ENCODE measurements at regions not wholly inside any gene's neighbourhood (a gene's known extent, or its start where the extent isn't known, plus 50 kb on each side); places are given as distances from the start of the nearest gene placed in this dataset.

DNA sequence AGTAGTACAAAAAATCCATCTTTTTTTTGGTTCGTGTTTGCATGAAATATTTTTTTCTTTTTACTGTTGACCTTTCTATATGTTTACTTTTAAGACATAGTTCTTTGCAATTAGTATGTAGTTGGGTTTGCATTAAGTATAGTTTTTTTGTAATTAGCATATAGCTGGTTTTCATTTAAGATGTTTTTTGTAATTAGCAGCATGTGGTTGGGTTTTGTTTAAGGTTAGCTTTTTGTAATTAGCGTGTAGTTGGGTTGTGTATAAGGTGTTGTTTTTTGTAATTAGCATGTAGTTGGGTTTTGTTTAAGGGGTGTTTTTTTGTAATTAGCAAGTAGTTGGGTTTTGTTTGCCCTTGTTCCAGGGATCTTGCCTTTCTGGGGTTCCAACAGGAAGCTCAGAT, 193.1 kb downstream of the LPIN1 start:
- TF ChIP-seq, protein P1, sequence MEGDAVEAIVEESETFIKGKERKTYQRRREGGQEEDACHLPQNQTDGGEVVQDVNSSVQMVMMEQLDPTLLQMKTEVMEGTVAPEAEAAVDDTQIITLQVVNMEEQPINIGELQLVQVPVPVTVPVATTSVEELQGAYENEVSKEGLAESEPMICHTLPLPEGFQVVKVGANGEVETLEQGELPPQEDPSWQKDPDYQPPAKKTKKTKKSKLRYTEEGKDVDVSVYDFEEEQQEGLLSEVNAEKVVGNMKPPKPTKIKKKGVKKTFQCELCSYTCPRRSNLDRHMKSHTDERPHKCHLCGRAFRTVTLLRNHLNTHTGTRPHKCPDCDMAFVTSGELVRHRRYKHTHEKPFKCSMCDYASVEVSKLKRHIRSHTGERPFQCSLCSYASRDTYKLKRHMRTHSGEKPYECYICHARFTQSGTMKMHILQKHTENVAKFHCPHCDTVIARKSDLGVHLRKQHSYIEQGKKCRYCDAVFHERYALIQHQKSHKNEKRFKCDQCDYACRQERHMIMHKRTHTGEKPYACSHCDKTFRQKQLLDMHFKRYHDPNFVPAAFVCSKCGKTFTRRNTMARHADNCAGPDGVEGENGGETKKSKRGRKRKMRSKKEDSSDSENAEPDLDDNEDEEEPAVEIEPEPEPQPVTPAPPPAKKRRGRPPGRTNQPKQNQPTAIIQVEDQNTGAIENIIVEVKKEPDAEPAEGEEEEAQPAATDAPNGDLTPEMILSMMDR (IDR thresholded peaks at IDR 0.05) = no peak
- no peak for TF ChIP-seq POLR2A (IDR thresholded peaks at IDR 0.05)
